Liver (tissue), 8 donors: ENCODE measurements at regions not wholly inside any gene's neighbourhood (a gene's known extent, or its start where the extent isn't known, plus 50 kb on each side); places are given as distances from the start of the nearest gene placed in this dataset.

Experiments used
- DNase-seq: peaks from one replicate; pipeline ENCODE4 v3.0.0-alpha.2; 2017; ENCODE audit warnings: low spot score
- H3K27ac ChIP-seq, 2 donors: one replicate each; pipeline ENCODE4 v1.7.0; 2013; ENCODE audit warnings: inconsistent platforms in 2 of 2, low read length in 2 of 2, control low read depth in 1 of 2, low read depth in 1 of 2, mild to moderate bottlenecking in 1 of 2
- H3K27me3 ChIP-seq, 4 donors: one replicate each; pipeline versions ENCODE4 v1.6.1 to v1.7.0; 2013; ENCODE audit warnings: low read length in 3 of 4, inconsistent platforms in 1 of 4, mild to moderate bottlenecking in 1 of 4, moderate library complexity in 1 of 4; ENCODE audit not compliant: control insufficient read depth in 4 of 4, insufficient read depth in 4 of 4
- H3K36me3 ChIP-seq, 4 donors: one replicate each; pipeline versions ENCODE4 v1.6.1 to v1.7.0; 2013; ENCODE audit warnings: low read length in 3 of 4, mild to moderate bottlenecking in 3 of 4, low read depth in 1 of 4, moderate library complexity in 1 of 4; ENCODE audit not compliant: control insufficient read depth in 4 of 4, insufficient read depth in 3 of 4
- H3K4me1 ChIP-seq, 4 donors: one replicate each; pipeline versions ENCODE4 v1.6.1 to v1.7.0; 2013; ENCODE audit warnings: low read length in 3 of 4, mild to moderate bottlenecking in 3 of 4, moderate library complexity in 1 of 4; ENCODE audit not compliant: control insufficient read depth in 4 of 4, insufficient read depth in 4 of 4
- H3K4me3 ChIP-seq, 3 donors: one replicate each; pipeline versions ENCODE4 v1.6.1 to v1.7.0; 2013; ENCODE audit warnings: low read length in 3 of 3, control low read depth in 1 of 3, low read depth in 1 of 3, mild to moderate bottlenecking in 1 of 3
- H3K9ac ChIP-seq, 2 donors: one replicate each; pipeline ENCODE4 v1.7.0; 2013; ENCODE audit warnings: low read length in 2 of 2, mild to moderate bottlenecking in 2 of 2, moderate library complexity in 2 of 2, control low read depth in 1 of 2, low read depth in 1 of 2
- H3K9me3 ChIP-seq, 4 donors: one replicate each; pipeline versions ENCODE4 v1.6.1 to v1.7.0; 2013; ENCODE audit warnings: low read length in 3 of 4; ENCODE audit not compliant: control insufficient read depth in 4 of 4
- ATF3 ChIP-seq: IDR thresholded peaks from 2 replicates; pipeline ENCODE4 v1.6.1; 2016; ENCODE audit warnings: antibody characterized with exemption
- CTCF ChIP-seq: fragments of 150-350 bp; IDR thresholded peaks from 2 replicates; pipeline ENCODE4 v1.5.1; 2017; ENCODE audit warnings: improper control_type of control experiment, low read depth, low read length; ENCODE audit not compliant: missing input control
- EGR1 ChIP-seq, 2 donors: IDR thresholded peaks; 2 replicates each; pipeline ENCODE4 v1.6.1; 2016 to 2018; ENCODE audit warnings: antibody characterized with exemption in 2 of 2, low read depth in 2 of 2
- FOXA1 ChIP-seq: IDR thresholded peaks from 2 replicates; pipeline ENCODE4 v1.6.1; 2016; ENCODE audit warnings: antibody characterized with exemption
- FOXA2 ChIP-seq: IDR thresholded peaks from 2 replicates; pipeline ENCODE4 v1.6.1; 2016; ENCODE audit warnings: antibody characterized with exemption
- GABPA ChIP-seq, 2 donors: IDR thresholded peaks in 1 of 2; conservative IDR thresholded peaks in 1 of 2; 2 replicates each; pipeline ENCODE4 v1.6.1; 2016; ENCODE audit warnings: antibody characterized with exemption in 2 of 2, mild to moderate bottlenecking in 1 of 2, moderate library complexity in 1 of 2
- HNF4A ChIP-seq, 2 donors: conservative IDR thresholded peaks; 2 replicates each; pipeline ENCODE4 v1.6.1; 2016; ENCODE audit warnings: antibody characterized with exemption in 2 of 2, mild to moderate bottlenecking in 2 of 2
- HNF4G ChIP-seq: IDR thresholded peaks from 2 replicates; pipeline ENCODE4 v1.6.1; 2016; ENCODE audit warnings: antibody characterized with exemption
- JUND ChIP-seq, 2 donors: IDR thresholded peaks; 2 replicates each; pipeline ENCODE4 v1.6.1; 2016; ENCODE audit warnings: antibody characterized with exemption in 2 of 2
- MAX ChIP-seq: IDR thresholded peaks from 2 replicates; pipeline ENCODE4 v1.6.1; 2016; ENCODE audit warnings: antibody characterized with exemption
- NR2F2 ChIP-seq: IDR thresholded peaks from 2 replicates; pipeline ENCODE4 v1.6.1; 2016; ENCODE audit warnings: antibody characterized with exemption
- RAD21 ChIP-seq, 2 donors: IDR thresholded peaks; 2 replicates each; pipeline ENCODE4 v1.6.1; 2016; ENCODE audit warnings: antibody characterized with exemption in 2 of 2, mild to moderate bottlenecking in 2 of 2
- REST ChIP-seq: IDR thresholded peaks from 2 replicates; pipeline ENCODE4 v1.6.1; 2016; ENCODE audit warnings: antibody characterized with exemption, mild to moderate bottlenecking
- RXRA ChIP-seq, 2 donors: IDR thresholded peaks; 2 replicates each; pipeline ENCODE4 v1.6.1; 2017 to 2018; ENCODE audit warnings: antibody characterized with exemption in 2 of 2, mild to moderate bottlenecking in 1 of 2
- SP1 ChIP-seq: IDR thresholded peaks from 2 replicates; pipeline ENCODE4 v1.6.1; 2018; ENCODE audit warnings: antibody characterized with exemption, mild to moderate bottlenecking
- TAF1 ChIP-seq: conservative IDR thresholded peaks from 2 replicates; pipeline ENCODE4 v1.6.1; 2016; ENCODE audit warnings: antibody characterized with exemption, mild to moderate bottlenecking
- YY1 ChIP-seq: IDR thresholded peaks from 2 replicates; pipeline ENCODE4 v1.6.1; 2016; ENCODE audit warnings: antibody characterized with exemption, mild to moderate bottlenecking
- ZBTB33 ChIP-seq: IDR thresholded peaks from 2 replicates; pipeline ENCODE4 v1.6.1; 2016; ENCODE audit warnings: antibody characterized with exemption
- WGBS: extraction: QIAGEN DNeasy Blood & Tissue Kit; methylation state at CpG from one replicate; pipeline ENCODE4 v1.1.7; 2013; 5-methylcytosine and 5-hydroxymethylcytosine counted together
- donor health status: healthy.
- donor health status: healthy.
- donor health status: healthy.
- donor health status: healthy.
- donor health status: healthy.

- Histone ChIP-seq H3K27ac (no peak overlapping the region), H3K9ac (no peak overlapping the region), H3K9me3 (peaks cover 0 to 4% (median 2%) of the 10 kb centered on the region in 4 donors), H3K27me3 (no peaks in the 10 kb centered on the region), H3K4me1 (no peaks in the 10 kb centered on the region), H3K4me3 (no peak overlapping the region), H3K36me3 (no peaks in the 10 kb centered on the region)
- DNase-seq, result no peak
- TF ChIP-seq ZBTB33 (no peak), SP1 (no peak), RXRA (IDR thresholded peaks at IDR 0.05) (no peak), YY1 (no peak), RAD21 (IDR thresholded peaks at IDR 0.05) (no peak), FOXA1 (no peak), MAX (no peak), JUND (IDR thresholded peaks at IDR 0.05) (no peak), CTCF (no peak), GABPA (IDR thresholded peaks at IDR 0.05 in 1 of 2, conservative IDR thresholded peaks at IDR 0.05 in 1 of 2) (no peak), HNF4G (no peak), ATF3 (no peak), TAF1 (no peak), REST (no peak), FOXA2 (no peak), HNF4A (conservative IDR thresholded peaks at IDR 0.05) (no peak), EGR1 (IDR thresholded peaks at IDR 0.05; ENCODE audit: low read depth in 2 of 2) (no peak), NR2F2 (no peak)
- WGBS, result 83% methylated on average over 12 of the region's 12 CpGs
Observed at GRCh38 chr11:45043755-45044475, 93.2 kb upstream of the TP53I11 start.
